DMS 273 (cell line): ENCODE measurements at regions not wholly inside any gene's neighbourhood (a gene's known extent, or its start where the extent isn't known, plus 50 kb on each side); places are given as distances from the start of the nearest gene placed in this dataset.
"Not testable (repeated sequence)": the region's sequence is repeated elsewhere in the genome, so short reads cannot be mapped to it uniquely, and the experiment has no call there.

ENCODE experiments used
- DNase-seq: peaks from one replicate; lab custom pipeline; 2025; ENCODE audit not compliant: unreplicated experiment; lab: John Stamatoyannopoulos, UW

- peak; percentile 86 for DNase-seq
Measured at GRCh38 chr4:79178760-79179159, 147.1 kb downstream of the NAA11 start.

GRCh38 chr4:79177388-79177787 lies 148.5 kb downstream of the NAA11 start:
- no peak for DNase-seq

- DNase-seq, result peak; percentile 64
Measured at GRCh38 chr4:79176351-79176750, 149.5 kb downstream of the NAA11 start.

GRCh38 chr4:79175716-79176115 lies 150.1 kb downstream of the NAA11 start:
- no peak for DNase-seq

GRCh38 chr4:79174490-79175252 lies 151.2 kb downstream of the NAA11 start:
- peak; percentile 47 for DNase-seq

GRCh38 chr4:79173186-79173585 lies 152.7 kb downstream of the NAA11 start:
- DNase-seq, result no peak

GRCh38 chr4:79170077-79170476 lies 155.8 kb downstream of the NAA11 start:
- no peak for DNase-seq

- peak; percentile 93 for DNase-seq
Measured at GRCh38 chr4:79164907-79165610, 160.8 kb downstream of the NAA11 start.

GRCh38 chr4:79163981-79164490 lies 161.8 kb downstream of the NAA11 start:
- peak; percentile 65 for DNase-seq

GRCh38 chr4:79160962-79161361 lies 164.9 kb downstream of the NAA11 start:
- DNase-seq, result no peak

- not testable (repeated sequence) for DNase-seq
Measured at GRCh38 chr4:79158705-79159104, 167.2 kb downstream of the NAA11 start.

- DNase-seq, result no peak
Measured at GRCh38 chr4:79155336-79155735, 170.5 kb downstream of the NAA11 start.

GRCh38 chr4:79150820-79151416 lies 174.9 kb downstream of the NAA11 start:
- no peak for DNase-seq

- DNase-seq, result no peak
Measured at GRCh38 chr4:79148369-79148768, 177.5 kb downstream of the NAA11 start.

- no peak for DNase-seq
Measured at GRCh38 chr4:79147251-79147650, 178.6 kb downstream of the NAA11 start.

GRCh38 chr4:79141530-79141929 lies 184.3 kb downstream of the NAA11 start:
- no peak for DNase-seq

GRCh38 chr4:79134767-79135166 lies 191.1 kb downstream of the NAA11 start:
- DNase-seq, result no peak

GRCh38 chr4:79132826-79133225 lies 193.0 kb downstream of the NAA11 start:
- no peak for DNase-seq

GRCh38 chr4:79121875-79122358 lies 182.7 kb upstream of the PAQR3 start:
- no peak for DNase-seq

- no peak for DNase-seq
Measured at GRCh38 chr4:79121223-79121622, 182.0 kb upstream of the PAQR3 start.

GRCh38 chr4:79117051-79117450 lies 177.8 kb upstream of the PAQR3 start:
- not testable (repeated sequence) for DNase-seq

GRCh38 chr4:79107014-79107413 lies 167.8 kb upstream of the PAQR3 start:
- no peak for DNase-seq
